Body of pancreas (tissue), 4 donors: ENCODE measurements at regions not wholly inside any gene's neighbourhood (a gene's known extent, or its start where the extent isn't known, plus 50 kb on each side); places are given as distances from the start of the nearest gene placed in this dataset.

ENCODE experiments used
- ATAC-seq: fragments of 150-250 bp; one replicate; pipeline ENCODE4 v1.9.1; 2016
- DNase-seq, 4 donors: peaks; one replicate each; pipeline ENCODE4 v3.0.0-alpha.2; 2019
- H3K27ac ChIP-seq, 4 donors: fragments of 200-600 bp; sonication (generic); 1 replicate in 3 of 4; 2 replicates in 1 of 4; pipeline versions ENCODE4 v1.5.1 to v1.6.1; 2016 to 2019; ENCODE audit warnings: mild to moderate bottlenecking in 1 of 4, mixed read lengths in 1 of 4, moderate library complexity in 1 of 4
- H3K27me3 ChIP-seq, 2 donors: fragments of 200-600 bp; sonication (generic); one replicate each; pipeline ENCODE4 v1.6.0; 2016; ENCODE audit warnings: mild to moderate bottlenecking in 1 of 2
- H3K36me3 ChIP-seq, 2 donors: fragments of 200-600 bp; sonication (generic); replicated peaks in 1 of 2; 2 replicates each; pipeline ENCODE4 v1.5.1; 2016; ENCODE audit warnings: low read depth in 2 of 2; ENCODE audit not compliant: insufficient read depth in 1 of 2
- H3K4me1 ChIP-seq: fragments of 200-600 bp; sonication (generic); one replicate; pipeline ENCODE4 v1.6.0; 2016
- H3K4me3 ChIP-seq, 2 donors: fragments of 200-600 bp; sonication (generic); 1 replicate in 1 of 2; 2 replicates in 1 of 2; pipeline ENCODE4 v1.5.1; 2016 to 2019
- H3K9me3 ChIP-seq, 3 donors: fragments of 200-600 bp; sonication (generic); 1 replicate in 2 of 3; 2 replicates in 1 of 3; pipeline ENCODE4 v1.5.1; 2016
- CTCF ChIP-seq, 7 experiments: fragments of 450-650 bp in 4 of 7; fragments of 200-600 bp in 3 of 7; sonication (generic) in 3 of 7; IDR thresholded peaks; one replicate each; pipeline ENCODE4 v1.5.1; 2016 to 2019; ENCODE audit warnings: antibody characterized with exemption in 7 of 7
- POLR2A ChIP-seq, 3 donors: fragments of 450-650 bp; IDR thresholded peaks; one replicate each; pipeline ENCODE4 v1.6.1; 2016; ENCODE audit warnings: antibody characterized with exemption in 3 of 3, mild to moderate bottlenecking in 2 of 3
- WGBS, 2 donors: methylation state at CpG; one replicate each; pipeline ENCODE4 v1.1.5; 2017; 5-methylcytosine and 5-hydroxymethylcytosine counted together
- intact Hi-C: fragments of 100-400 bp; cut with DNase I; formaldehyde crosslinking; loops from one replicate; pipeline ENCODE4 v1.15.1; 2023

GRCh38 chr9:118276784-118277183, 572.6 kb downstream of the TLR4 start:
- TF ChIP-seq CTCF (IDR thresholded peaks at IDR 0.05) (no peak), POLR2A (IDR thresholded peaks at IDR 0.05) (no peak)
- WGBS, 2 donors: 57 to 61% methylated on average over 6 of the region's 6 CpGs
- DNase-seq: no peak
- Histone ChIP-seq H3K27me3 (no peaks in the 10 kb centered on the region), H3K4me1 (no peaks in the 10 kb centered on the region), H3K9me3 (no peaks in the 10 kb centered on the region), H3K4me3 (no peak overlapping the region), H3K27ac (no peak overlapping the region), H3K36me3 (no peaks in the 10 kb centered on the region)
- no peak for ATAC-seq
- intact Hi-C loops: no loop called here

GRCh38 chr9:118281772-118282171, 577.6 kb downstream of the TLR4 start:
- no peak for DNase-seq

GRCh38 chr9:118283488-118283887, 579.3 kb downstream of the TLR4 start:
- DNase-seq (no peak), ATAC-seq (no peak)
- Histone ChIP-seq H3K27ac (no peak overlapping the region), H3K27me3 (no peaks in the 10 kb centered on the region), H3K4me3 (no peak overlapping the region), H3K4me1 (no peaks in the 10 kb centered on the region), H3K9me3 (no peaks in the 10 kb centered on the region), H3K36me3 (no peaks in the 10 kb centered on the region)
- TF ChIP-seq POLR2A (IDR thresholded peaks at IDR 0.05) (no peak), CTCF (IDR thresholded peaks at IDR 0.05) (no peak)
- intact Hi-C loops: no loop called here

More at GRCh38 chr9:118281772-118282171, 577.6 kb downstream of the TLR4 start:
- TF ChIP-seq CTCF (IDR thresholded peaks at IDR 0.05): no peak
- TF ChIP-seq POLR2A (IDR thresholded peaks at IDR 0.05): no peak
- WGBS, 2 donors: 23 to 29% methylated on average over 3 of the region's 3 CpGs
- Histone ChIP-seq H3K36me3 (no peaks in the 10 kb centered on the region), H3K27me3 (no peaks in the 10 kb centered on the region), H3K27ac (no peak overlapping the region), H3K9me3 (no peaks in the 10 kb centered on the region), H3K4me3 (no peak overlapping the region), H3K4me1 (no peaks in the 10 kb centered on the region)
- ATAC-seq: no peak
- intact Hi-C loops: no loop called here

- H3K27me3 ChIP-seq: no peaks in the 10 kb centered on the region
- no peaks in the 10 kb centered on the region for H3K36me3 ChIP-seq
- H3K4me1 ChIP-seq: no peaks in the 10 kb centered on the region
- 54 to 78% methylated on average over 3 of the region's 3 CpGs for WGBS, 2 donors
- no peak for TF ChIP-seq CTCF (IDR thresholded peaks at IDR 0.05)
- no peak for TF ChIP-seq POLR2A (IDR thresholded peaks at IDR 0.05)
- ATAC-seq: no peak
- H3K27ac ChIP-seq: no peak overlapping the region
- H3K4me3 ChIP-seq: no peak overlapping the region
- intact Hi-C loops: no loop called here
- DNase-seq: no peak
- H3K9me3 ChIP-seq: no peaks in the 10 kb centered on the region
These were observed 585.9 kb downstream of the TLR4 start for GRCh38 chr9:118290116-118290515.

GRCh38 chr9:118295413-118295812, 591.2 kb downstream of the TLR4 start:
- Histone ChIP-seq H3K27me3 (no peaks in the 10 kb centered on the region), H3K4me3 (no peak overlapping the region), H3K4me1 (no peaks in the 10 kb centered on the region), H3K27ac (no peak overlapping the region), H3K36me3 (no peaks in the 10 kb centered on the region), H3K9me3 (no peaks in the 10 kb centered on the region)
- ATAC-seq: no peak
- no peak for DNase-seq
- intact Hi-C loops: no loop called here
- TF ChIP-seq POLR2A (IDR thresholded peaks at IDR 0.05): no peak
- no peak for TF ChIP-seq CTCF (IDR thresholded peaks at IDR 0.05)
- WGBS, 2 donors: 40 to 50% methylated on average over 4 of the region's 4 CpGs
